Uterus (tissue), 2 donors: ENCODE measurements at regions not wholly inside any gene's neighbourhood (a gene's known extent, or its start where the extent isn't known, plus 50 kb on each side); places are given as distances from the start of the nearest gene placed in this dataset.

Experiments used
- POLR2A ChIP-seq, 2 donors: fragments of 450-650 bp; IDR thresholded peaks; one replicate each; pipeline ENCODE4 v1.6.1; 2016; ENCODE audit warnings: antibody characterized with exemption in 2 of 2, mild to moderate bottlenecking in 1 of 2, moderate library complexity in 1 of 2
- TF ChIP-seq, protein P1 (sequence below), 4 experiments: fragments of 200-600 bp in 2 of 4; fragments of 450-650 bp in 2 of 4; sonication (generic) in 2 of 4; IDR thresholded peaks; one replicate each; pipeline ENCODE4 v1.5.1; 2016 to 2019; ENCODE audit warnings: antibody characterized with exemption in 4 of 4, mild to moderate bottlenecking in 2 of 4, moderate library complexity in 1 of 4

DNA sequence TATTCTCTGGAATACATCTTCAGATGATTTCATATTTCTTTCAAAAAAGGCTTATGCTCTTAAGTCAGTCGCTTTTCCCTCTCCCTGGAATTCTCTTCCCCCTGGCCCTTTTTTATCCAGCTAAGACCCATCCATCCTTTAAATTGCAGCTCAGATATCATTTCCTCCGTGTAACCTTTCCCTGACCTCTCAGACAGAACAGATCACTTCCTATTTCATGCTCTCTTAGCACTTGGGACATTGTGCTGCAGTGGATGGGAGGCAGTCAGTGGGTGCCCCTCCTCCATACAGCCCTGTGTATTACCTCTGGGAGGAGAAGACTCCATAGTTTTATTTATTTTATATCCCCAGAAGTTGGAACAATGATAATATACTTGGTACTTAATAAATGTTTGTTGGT, 423.4 kb downstream of the ISL1 start:
- TF ChIP-seq, protein P1, sequence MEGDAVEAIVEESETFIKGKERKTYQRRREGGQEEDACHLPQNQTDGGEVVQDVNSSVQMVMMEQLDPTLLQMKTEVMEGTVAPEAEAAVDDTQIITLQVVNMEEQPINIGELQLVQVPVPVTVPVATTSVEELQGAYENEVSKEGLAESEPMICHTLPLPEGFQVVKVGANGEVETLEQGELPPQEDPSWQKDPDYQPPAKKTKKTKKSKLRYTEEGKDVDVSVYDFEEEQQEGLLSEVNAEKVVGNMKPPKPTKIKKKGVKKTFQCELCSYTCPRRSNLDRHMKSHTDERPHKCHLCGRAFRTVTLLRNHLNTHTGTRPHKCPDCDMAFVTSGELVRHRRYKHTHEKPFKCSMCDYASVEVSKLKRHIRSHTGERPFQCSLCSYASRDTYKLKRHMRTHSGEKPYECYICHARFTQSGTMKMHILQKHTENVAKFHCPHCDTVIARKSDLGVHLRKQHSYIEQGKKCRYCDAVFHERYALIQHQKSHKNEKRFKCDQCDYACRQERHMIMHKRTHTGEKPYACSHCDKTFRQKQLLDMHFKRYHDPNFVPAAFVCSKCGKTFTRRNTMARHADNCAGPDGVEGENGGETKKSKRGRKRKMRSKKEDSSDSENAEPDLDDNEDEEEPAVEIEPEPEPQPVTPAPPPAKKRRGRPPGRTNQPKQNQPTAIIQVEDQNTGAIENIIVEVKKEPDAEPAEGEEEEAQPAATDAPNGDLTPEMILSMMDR (IDR thresholded peaks at IDR 0.05): no peak
- no peak for TF ChIP-seq POLR2A (IDR thresholded peaks at IDR 0.05)
